Ovary (tissue), 3 donors: ENCODE measurements at regions not wholly inside any gene's neighbourhood (a gene's known extent, or its start where the extent isn't known, plus 50 kb on each side); places are given as distances from the start of the nearest gene placed in this dataset.

Experiments
- CTCF ChIP-seq, 3 donors: fragments of 450-650 bp in 2 of 3; fragments of 200-600 bp in 1 of 3; IDR thresholded peaks; one replicate each; pipeline versions ENCODE4 v1.5.1 to v1.8.0; 2016 to 2022; ENCODE audit warnings: antibody characterized with exemption in 3 of 3, mild to moderate bottlenecking in 1 of 3
- EP300 ChIP-seq: sonication (generic); formaldehyde crosslinking; IDR thresholded peaks from one replicate; pipeline ENCODE4 v1.6.1; 2017; ENCODE audit warnings: antibody characterized with exemption
- POLR2A ChIP-seq: fragments of 450-650 bp; IDR thresholded peaks from one replicate; pipeline ENCODE4 v1.6.1; 2017; ENCODE audit warnings: antibody characterized with exemption, mild to moderate bottlenecking, moderate library complexity
- donor health status: DM: no; HTN: no; CAD: no.

- TF ChIP-seq EP300 (no peak), POLR2A (no peak), CTCF (IDR thresholded peaks at IDR 0.05) (no peak)
Observed at GRCh38 chr6:12355354-12355753, 65.2 kb downstream of the EDN1 start.
